GM18907 (cell line): ENCODE measurements at regions not wholly inside any gene's neighbourhood (a gene's known extent, or its start where the extent isn't known, plus 50 kb on each side); places are given as distances from the start of the nearest gene placed in this dataset.

Source experiments
- ATAC-seq: cut with Tn5 transposase; IDR thresholded peaks from one replicate; pipeline ENCODE4 v1.9.1; 2021; ENCODE audit warnings: mild to moderate bottlenecking, moderate library complexity; ENCODE audit not compliant: unreplicated experiment

GRCh38 chr4:130559268-130559667 lies 1463.3 kb downstream of the C4orf33 start:
- ATAC-seq, result no peak

GRCh38 chr4:130563185-130563888 lies 1467.4 kb downstream of the C4orf33 start:
- ATAC-seq, result no peak

- ATAC-seq, result no peak
Measured at GRCh38 chr4:130563889-130564418, 1468.0 kb downstream of the C4orf33 start.

- ATAC-seq, result no peak
Measured at GRCh38 chr4:130568746-130569145, 1472.8 kb downstream of the C4orf33 start.

- ATAC-seq, result no peak
Measured at GRCh38 chr4:130573742-130574141, 1477.8 kb downstream of the C4orf33 start.

GRCh38 chr4:130574215-130574614 lies 1478.3 kb downstream of the C4orf33 start:
- no peak for ATAC-seq

- no peak for ATAC-seq
Measured at GRCh38 chr4:130576218-130576617, 1480.3 kb downstream of the C4orf33 start.

GRCh38 chr4:130591091-130591490 lies 1495.1 kb downstream of the C4orf33 start:
- ATAC-seq, result no peak

GRCh38 chr4:130600706-130601105 lies 1504.8 kb downstream of the C4orf33 start:
- ATAC-seq, result no peak

GRCh38 chr4:130603043-130603442 lies 1507.1 kb downstream of the C4orf33 start:
- no peak for ATAC-seq

GRCh38 chr4:130608121-130608520 lies 1512.2 kb downstream of the C4orf33 start:
- ATAC-seq, result no peak

- no peak for ATAC-seq
Measured at GRCh38 chr4:130628531-130628930, 1532.6 kb downstream of the C4orf33 start.

- no peak for ATAC-seq
Measured at GRCh38 chr4:130632731-130633604, 1537.0 kb downstream of the C4orf33 start.

- no peak for ATAC-seq
Measured at GRCh38 chr4:130636486-130636885, 1540.5 kb downstream of the C4orf33 start.

- ATAC-seq, result no peak
Measured at GRCh38 chr4:130640592-130640991, 1544.6 kb downstream of the C4orf33 start.

GRCh38 chr4:130646886-130647285 lies 1550.9 kb downstream of the C4orf33 start:
- ATAC-seq, result no peak

- ATAC-seq, result no peak
Measured at GRCh38 chr4:130648570-130648969, 1552.6 kb downstream of the C4orf33 start.

GRCh38 chr4:130653842-130654241 lies 1557.9 kb downstream of the C4orf33 start:
- no peak for ATAC-seq

GRCh38 chr4:130659320-130659719 lies 1563.4 kb downstream of the C4orf33 start:
- no peak for ATAC-seq

- ATAC-seq, result no peak
Measured at GRCh38 chr4:130668859-130669258, 1572.9 kb downstream of the C4orf33 start.

- ATAC-seq, result no peak
Measured at GRCh38 chr4:130675266-130675665, 1579.3 kb downstream of the C4orf33 start.

GRCh38 chr4:130689181-130689580 lies 1593.2 kb downstream of the C4orf33 start:
- no peak for ATAC-seq
